SU-DHL-6 (cell line): ENCODE measurements at regions not wholly inside any gene's neighbourhood (a gene's known extent, or its start where the extent isn't known, plus 50 kb on each side); places are given as distances from the start of the nearest gene placed in this dataset.

Experiments used
- H2AFZ ChIP-seq: fragments of 200-600 bp; sonication (generic); 2 replicates; pipeline ENCODE4 v1.6.1; 2014; ENCODE audit warnings: low read depth, mild to moderate bottlenecking, moderate library complexity, mixed read lengths, antibody characterized with exemption, low read length; ENCODE audit not compliant: severe bottlenecking
- H3F3A ChIP-seq: fragments of 200-600 bp; shearing (Covaris generic); 2 replicates; pipeline ENCODE4 v1.6.0; 2016; ENCODE audit warnings: antibody characterized with exemption, mild to moderate bottlenecking; ENCODE audit not compliant: insufficient read depth
- H3K27ac ChIP-seq: fragments of 200-600 bp; sonication (generic); 2 replicates; pipeline ENCODE4 v1.5.1; 2016; ENCODE audit warnings: low read depth, mild to moderate bottlenecking, low read length, moderate library complexity, mixed read lengths
- H3K27me3 ChIP-seq: fragments of 200-600 bp; sonication (generic), shearing (Covaris generic); 2 replicates; pipeline ENCODE4 v1.6.0; 2014; ENCODE audit warnings: mild to moderate bottlenecking, low read length
- H3K36me3 ChIP-seq: fragments of 200-600 bp; sonication (generic); 2 replicates; pipeline ENCODE4 v1.6.1; 2014; ENCODE audit warnings: mild to moderate bottlenecking, low read length, mixed read lengths
- H3K4me2 ChIP-seq: fragments of 300-600, 200-600 bp; shearing (Covaris generic), sonication (generic); 2 replicates; pipeline ENCODE4 v1.6.0; 2014; ENCODE audit warnings: low read length, low read depth, mild to moderate bottlenecking; ENCODE audit not compliant: poor library complexity, severe bottlenecking
- H3K4me3 ChIP-seq: fragments of 200-600 bp; sonication (generic); 2 replicates; pipeline ENCODE4 v1.5.1; 2014; ENCODE audit warnings: antibody characterized with exemption, low read length, mild to moderate bottlenecking, mixed read lengths; ENCODE audit not compliant: insufficient read depth, poor library complexity, severe bottlenecking
- H3K79me2 ChIP-seq: fragments of 200-600 bp; sonication (generic); 2 replicates; pipeline ENCODE4 v1.6.1; 2014; ENCODE audit warnings: mild to moderate bottlenecking, low read length, moderate library complexity; ENCODE audit not compliant: insufficient read depth
- H3K9ac ChIP-seq: fragments of 200-600 bp; sonication (generic); 2 replicates; pipeline ENCODE4 v1.7.0; 2014; ENCODE audit warnings: mild to moderate bottlenecking, low read length
- H3K9me2 ChIP-seq: fragments of 200-600 bp; sonication (generic); replicated peaks from 2 replicates; pipeline ENCODE4 v1.6.1; 2014; ENCODE audit warnings: low read length; ENCODE audit not compliant: insufficient read depth
- H3K9me3 ChIP-seq: fragments of 200-600 bp; sonication (generic); 2 replicates; pipeline ENCODE4 v1.6.1; 2014; ENCODE audit warnings: low read length, mixed read lengths; ENCODE audit not compliant: insufficient read depth
- H4K20me1 ChIP-seq: fragments of 200-600 bp; sonication (generic); 2 replicates; pipeline ENCODE4 v1.6.1; 2014; ENCODE audit warnings: low read depth, mild to moderate bottlenecking, antibody characterized with exemption, low read length, moderate library complexity, mixed read lengths
- CTCF ChIP-seq: fragments of 200-600 bp; sonication (generic); IDR thresholded peaks from one replicate; pipeline ENCODE4 v1.5.1; 2017; ENCODE audit warnings: antibody characterized with exemption, mild to moderate bottlenecking, low read length, moderate library complexity; ENCODE audit not compliant: insufficient read depth, poor library complexity, severe bottlenecking
- EZH2phosphoT487 ChIP-seq: fragments of 200-600 bp; sonication (generic), shearing (Covaris generic); conservative IDR thresholded peaks from 2 replicates; pipeline ENCODE4 v1.6.1; 2018; ENCODE audit warnings: mild to moderate bottlenecking, antibody characterized with exemption, low read length, moderate library complexity, mixed read lengths

- Histone ChIP-seq H3K9me3 (peaks cover 15% of the 10 kb centered on the region; the same call in 1 of the 2 replicates), H4K20me1 (no peaks in the 10 kb centered on the region), H3K4me2 (no peak overlapping the region), H3K9me2 (no peaks in the 10 kb centered on the region), H2AFZ (no peak overlapping the region), H3K9ac (no peak overlapping the region), H3K27me3 (no peaks in the 10 kb centered on the region), H3K4me3 (no peak overlapping the region), H3F3A (no peaks in the 10 kb centered on the region), H3K36me3 (no peaks in the 10 kb centered on the region), H3K27ac (no peak overlapping the region), H3K79me2 (no peaks in the 10 kb centered on the region)
- TF ChIP-seq CTCF (no peak), EZH2phosphoT487 (no peak)
These were observed 64.8 kb upstream of the PRR20G start for GRCh38 chr3:127352612-127353011.

GRCh38 chr3:127351775-127352350 lies 64.0 kb upstream of the PRR20G start:
- H4K20me1 ChIP-seq: no peaks in the 10 kb centered on the region
- H3F3A ChIP-seq: no peaks in the 10 kb centered on the region
- H3K36me3 ChIP-seq: no peaks in the 10 kb centered on the region
- H3K9me2 ChIP-seq: no peaks in the 10 kb centered on the region
- no peaks in the 10 kb centered on the region for H3K27me3 ChIP-seq
- no peaks in the 10 kb centered on the region for H3K79me2 ChIP-seq
- H3K27ac ChIP-seq: no peak overlapping the region
- H2AFZ ChIP-seq: no peak overlapping the region
- H3K4me3 ChIP-seq: no peak overlapping the region
- no peak overlapping the region for H3K4me2 ChIP-seq
- no peak for TF ChIP-seq EZH2phosphoT487
- no peak for TF ChIP-seq CTCF
- no peak overlapping the region for H3K9ac ChIP-seq
- H3K9me3 ChIP-seq: peaks cover 11% of the 10 kb centered on the region; the same call in 1 of the 2 replicates

- Histone ChIP-seq H2AFZ (no peak overlapping the region), H3K27me3 (no peaks in the 10 kb centered on the region), H3K27ac (no peak overlapping the region), H3K9ac (no peak overlapping the region), H3K79me2 (no peaks in the 10 kb centered on the region), H3K36me3 (no peaks in the 10 kb centered on the region), H4K20me1 (no peaks in the 10 kb centered on the region), H3K9me3 (peaks cover 5% of the 10 kb centered on the region; the same call in 1 of the 2 replicates), H3K4me3 (no peak overlapping the region), H3F3A (no peaks in the 10 kb centered on the region), H3K9me2 (no peaks in the 10 kb centered on the region), H3K4me2 (no peak overlapping the region)
- TF ChIP-seq EZH2phosphoT487 (no peak), CTCF (no peak)
These were observed 63.5 kb upstream of the PRR20G start for GRCh38 chr3:127351321-127351720.
